ENCODE measurements at regions not wholly inside any gene's neighbourhood (a gene's known extent, or its start where the extent isn't known, plus 50 kb on each side); places are given as distances from the start of the nearest gene placed in this dataset.

DNA sequence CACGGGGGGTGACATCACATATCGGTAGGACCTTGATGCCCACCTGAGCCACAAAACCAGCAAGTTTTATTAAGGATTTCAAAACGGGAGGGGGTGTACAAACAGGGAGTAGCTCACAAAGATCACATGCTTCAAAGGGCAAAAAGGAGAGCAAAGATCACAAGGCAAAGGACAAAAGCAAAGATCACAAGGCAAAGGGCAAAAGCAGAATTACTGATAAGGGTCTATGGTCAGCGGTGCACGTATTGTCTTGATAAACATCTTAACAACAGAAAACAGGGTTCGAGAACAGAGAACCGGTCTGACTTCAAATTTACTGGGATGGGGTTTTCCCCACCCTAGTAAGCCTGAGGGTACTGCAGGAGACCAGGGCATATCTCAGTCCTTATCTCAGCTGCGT lies 143.5 kb upstream of the LPP start:
- TF ChIP-seq EZH2 (IDR thresholded peaks at IDR 0.05; ENCODE audit: low read depth) = no peak
- TF ChIP-seq, protein P1, sequence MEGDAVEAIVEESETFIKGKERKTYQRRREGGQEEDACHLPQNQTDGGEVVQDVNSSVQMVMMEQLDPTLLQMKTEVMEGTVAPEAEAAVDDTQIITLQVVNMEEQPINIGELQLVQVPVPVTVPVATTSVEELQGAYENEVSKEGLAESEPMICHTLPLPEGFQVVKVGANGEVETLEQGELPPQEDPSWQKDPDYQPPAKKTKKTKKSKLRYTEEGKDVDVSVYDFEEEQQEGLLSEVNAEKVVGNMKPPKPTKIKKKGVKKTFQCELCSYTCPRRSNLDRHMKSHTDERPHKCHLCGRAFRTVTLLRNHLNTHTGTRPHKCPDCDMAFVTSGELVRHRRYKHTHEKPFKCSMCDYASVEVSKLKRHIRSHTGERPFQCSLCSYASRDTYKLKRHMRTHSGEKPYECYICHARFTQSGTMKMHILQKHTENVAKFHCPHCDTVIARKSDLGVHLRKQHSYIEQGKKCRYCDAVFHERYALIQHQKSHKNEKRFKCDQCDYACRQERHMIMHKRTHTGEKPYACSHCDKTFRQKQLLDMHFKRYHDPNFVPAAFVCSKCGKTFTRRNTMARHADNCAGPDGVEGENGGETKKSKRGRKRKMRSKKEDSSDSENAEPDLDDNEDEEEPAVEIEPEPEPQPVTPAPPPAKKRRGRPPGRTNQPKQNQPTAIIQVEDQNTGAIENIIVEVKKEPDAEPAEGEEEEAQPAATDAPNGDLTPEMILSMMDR (conservative IDR thresholded peaks at IDR 0.05) = no peak
- Histone ChIP-seq H3F3A (ENCODE audit: insufficient read depth, low read depth) (no peaks in the 10 kb centered on the region), H3K27me3 (ENCODE audit: insufficient read depth, low read depth) (no peaks in the 10 kb centered on the region), H3K9me3 (ENCODE audit: insufficient read depth, low read depth) (0 out of 2 replicates have a peak, but pooled peaks cover 3% of the 10 kb centered on the region), H3K36me3 (ENCODE audit: low read depth) (no peaks in the 10 kb centered on the region), H3K4me3 (no peak overlapping the region), H3K9me2 (ENCODE audit: insufficient read depth) (no peaks in the 10 kb centered on the region), H3K27ac (no peak overlapping the region), H3K4me2 (no peak overlapping the region), H4K20me1 (ENCODE audit: insufficient read depth) (no peaks in the 10 kb centered on the region), H3K4me1 (replicated peaks; ENCODE audit: insufficient read depth) (no peaks in the 10 kb centered on the region), H2AFZ (no peak overlapping the region), H3K79me2 (ENCODE audit: low read depth) (no peaks in the 10 kb centered on the region)
- POLR2A ChIA-PET (ENCODE audit: unreplicated experiment) = no interaction called here
- intact Hi-C loops (cut with micrococcal nuclease; ENCODE audit: unreplicated experiment) = no loop called here
- no TSS peak for BruUV-seq (replicated peaks)
- CTCF ChIA-PET = no interaction called here
- DNase-seq = no peak

DNA sequence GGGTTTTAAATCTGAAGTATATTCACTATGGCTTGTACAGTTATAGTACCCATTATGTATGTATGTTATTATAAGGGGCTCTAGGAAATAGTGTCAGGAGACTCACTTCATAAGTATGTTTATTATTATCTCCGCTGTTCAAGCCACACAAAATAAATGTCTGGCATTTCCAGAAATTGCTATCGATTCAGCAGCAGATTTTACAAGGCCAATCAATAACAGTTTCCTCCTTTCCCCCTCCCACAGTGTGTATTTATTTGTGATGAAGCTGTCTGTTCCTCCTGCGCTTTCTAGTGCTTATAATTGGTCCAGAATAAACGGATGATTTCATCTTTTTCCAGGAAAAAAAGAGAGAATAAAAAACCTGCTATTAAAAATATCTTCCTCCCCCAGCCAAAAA lies 134.2 kb upstream of the LPP start:
- CTCF ChIA-PET = no interaction called here
- H4K20me1 ChIP-seq (ENCODE audit: insufficient read depth) = no peaks in the 10 kb centered on the region
- BruUV-seq (replicated peaks) = no TSS peak
- H3K4me1 ChIP-seq (replicated peaks; ENCODE audit: insufficient read depth) = no peaks in the 10 kb centered on the region
- H3K27me3 ChIP-seq (ENCODE audit: insufficient read depth, low read depth) = no peaks in the 10 kb centered on the region
- no peak overlapping the region for H3K27ac ChIP-seq
- TF ChIP-seq, protein P1 (conservative IDR thresholded peaks at IDR 0.05) = no peak
- no peak for TF ChIP-seq EZH2 (IDR thresholded peaks at IDR 0.05; ENCODE audit: low read depth)
- H2AFZ ChIP-seq = no peak overlapping the region
- H3K4me3 ChIP-seq = no peak overlapping the region
- peaks cover 5% of the 10 kb centered on the region; the same call in 1 of the 2 replicates for H3K9me3 ChIP-seq (ENCODE audit: insufficient read depth, low read depth)
- no peaks in the 10 kb centered on the region for H3K9me2 ChIP-seq (ENCODE audit: insufficient read depth)
- DNase-seq = no peak
- POLR2A ChIA-PET (ENCODE audit: unreplicated experiment) = no interaction called here
- no peak overlapping the region for H3K4me2 ChIP-seq
- no peaks in the 10 kb centered on the region for H3K36me3 ChIP-seq (ENCODE audit: low read depth)
- intact Hi-C loops (cut with micrococcal nuclease; ENCODE audit: unreplicated experiment) = no loop called here
- no peaks in the 10 kb centered on the region for H3K79me2 ChIP-seq (ENCODE audit: low read depth)
- H3F3A ChIP-seq (ENCODE audit: insufficient read depth, low read depth) = no peaks in the 10 kb centered on the region

DNA sequence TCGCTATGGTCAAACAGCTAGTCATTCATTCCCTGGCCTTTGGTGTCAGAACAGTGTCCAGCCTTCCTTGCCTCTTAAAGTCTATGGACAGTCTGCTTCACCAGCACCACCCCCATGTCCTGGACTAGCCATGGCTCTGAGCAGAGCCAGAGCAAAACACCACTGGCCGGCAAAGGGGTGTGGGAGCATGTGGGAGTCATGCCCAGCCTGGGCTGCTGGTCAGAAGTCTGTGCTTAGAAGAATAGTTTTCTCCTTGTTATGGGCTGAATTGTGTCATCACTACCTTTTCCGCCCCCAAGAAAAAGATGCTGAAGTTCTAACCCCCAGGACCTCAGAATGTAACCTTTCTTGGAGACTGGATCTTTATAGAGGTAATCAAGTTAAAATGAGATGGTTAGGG lies 132.9 kb upstream of the LPP start:
- Histone ChIP-seq H4K20me1 (ENCODE audit: insufficient read depth) (no peaks in the 10 kb centered on the region), H3K4me1 (replicated peaks; ENCODE audit: insufficient read depth) (no peaks in the 10 kb centered on the region), H3K4me3 (no peak overlapping the region), H2AFZ (peak overlapping the region; percentile 26; the same call in 1 of the 2 replicates), H3F3A (ENCODE audit: insufficient read depth, low read depth) (no peaks in the 10 kb centered on the region), H3K27me3 (ENCODE audit: insufficient read depth, low read depth) (no peaks in the 10 kb centered on the region), H3K27ac (no peak overlapping the region), H3K9me2 (ENCODE audit: insufficient read depth) (no peaks in the 10 kb centered on the region), H3K9me3 (ENCODE audit: insufficient read depth, low read depth) (peaks cover 5% of the 10 kb centered on the region; the same call in 1 of the 2 replicates), H3K4me2 (no peak overlapping the region), H3K79me2 (ENCODE audit: low read depth) (no peaks in the 10 kb centered on the region), H3K36me3 (ENCODE audit: low read depth) (no peaks in the 10 kb centered on the region)
- TF ChIP-seq, protein P1 (conservative IDR thresholded peaks at IDR 0.05) = no peak
- no peak for TF ChIP-seq EZH2 (IDR thresholded peaks at IDR 0.05; ENCODE audit: low read depth)
- POLR2A ChIA-PET (ENCODE audit: unreplicated experiment) = no interaction called here
- CTCF ChIA-PET = no interaction called here
- intact Hi-C loops (cut with micrococcal nuclease; ENCODE audit: unreplicated experiment) = no loop called here
- no peak for DNase-seq
- no TSS peak for BruUV-seq (replicated peaks)

Data from PC-9 (cell line).